Ishikawa (cell line): ENCODE measurements at regions not wholly inside any gene's neighbourhood (a gene's known extent, or its start where the extent isn't known, plus 50 kb on each side); places are given as distances from the start of the nearest gene placed in this dataset.

Experiments used
- EP300 ChIP-seq: IDR thresholded peaks from 2 replicates; pipeline ENCODE4 v1.6.1; 2012; ENCODE audit warnings: borderline replicate concordance
- MAX ChIP-seq: IDR thresholded peaks from 2 replicates; pipeline ENCODE4 v1.6.1; 2012
- RAD21 ChIP-seq: IDR thresholded peaks from 2 replicates; pipeline ENCODE4 v1.6.1; 2012; ENCODE audit warnings: low read depth
- USF1 ChIP-seq: IDR thresholded peaks from 2 replicates; pipeline ENCODE4 v1.6.1; 2012
- YY1 ChIP-seq: IDR thresholded peaks from 2 replicates; pipeline ENCODE4 v1.6.1; 2012; ENCODE audit warnings: low read depth

- TF ChIP-seq RAD21 (peak; percentile 25), EP300 (peak; percentile 99), YY1 (peak; percentile 34; the same call in 1 of the 2 replicates), USF1 (no peak), MAX (peak; percentile 64)
These were observed 85.7 kb upstream of the RBBP8 start for GRCh38 chr18:22847392-22847791.
